ENCODE measurements at regions not wholly inside any gene's neighbourhood (a gene's known extent, or its start where the extent isn't known, plus 50 kb on each side); places are given as distances from the start of the nearest gene placed in this dataset.

- TF ChIP-seq, protein P1, sequence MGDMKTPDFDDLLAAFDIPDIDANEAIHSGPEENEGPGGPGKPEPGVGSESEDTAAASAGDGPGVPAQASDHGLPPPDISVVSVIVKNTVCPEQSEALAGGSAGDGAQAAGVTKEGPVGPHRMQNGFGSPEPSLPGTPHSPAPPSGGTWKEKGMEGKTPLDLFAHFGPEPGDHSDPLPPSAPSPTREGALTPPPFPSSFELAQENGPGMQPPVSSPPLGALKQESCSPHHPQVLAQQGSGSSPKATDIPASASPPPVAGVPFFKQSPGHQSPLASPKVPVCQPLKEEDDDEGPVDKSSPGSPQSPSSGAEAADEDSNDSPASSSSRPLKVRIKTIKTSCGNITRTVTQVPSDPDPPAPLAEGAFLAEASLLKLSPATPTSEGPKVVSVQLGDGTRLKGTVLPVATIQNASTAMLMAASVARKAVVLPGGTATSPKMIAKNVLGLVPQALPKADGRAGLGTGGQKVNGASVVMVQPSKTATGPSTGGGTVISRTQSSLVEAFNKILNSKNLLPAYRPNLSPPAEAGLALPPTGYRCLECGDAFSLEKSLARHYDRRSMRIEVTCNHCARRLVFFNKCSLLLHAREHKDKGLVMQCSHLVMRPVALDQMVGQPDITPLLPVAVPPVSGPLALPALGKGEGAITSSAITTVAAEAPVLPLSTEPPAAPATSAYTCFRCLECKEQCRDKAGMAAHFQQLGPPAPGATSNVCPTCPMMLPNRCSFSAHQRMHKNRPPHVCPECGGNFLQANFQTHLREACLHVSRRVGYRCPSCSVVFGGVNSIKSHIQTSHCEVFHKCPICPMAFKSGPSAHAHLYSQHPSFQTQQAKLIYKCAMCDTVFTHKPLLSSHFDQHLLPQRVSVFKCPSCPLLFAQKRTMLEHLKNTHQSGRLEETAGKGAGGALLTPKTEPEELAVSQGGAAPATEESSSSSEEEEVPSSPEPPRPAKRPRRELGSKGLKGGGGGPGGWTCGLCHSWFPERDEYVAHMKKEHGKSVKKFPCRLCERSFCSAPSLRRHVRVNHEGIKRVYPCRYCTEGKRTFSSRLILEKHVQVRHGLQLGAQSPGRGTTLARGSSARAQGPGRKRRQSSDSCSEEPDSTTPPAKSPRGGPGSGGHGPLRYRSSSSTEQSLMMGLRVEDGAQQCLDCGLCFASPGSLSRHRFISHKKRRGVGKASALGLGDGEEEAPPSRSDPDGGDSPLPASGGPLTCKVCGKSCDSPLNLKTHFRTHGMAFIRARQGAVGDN (CRISPR knock-in tag; IDR thresholded peaks at IDR 0.05) = no peak
- TF ChIP-seq SRSF9 (IDR thresholded peaks at IDR 0.05; ENCODE audit: borderline replicate concordance, insufficient read depth, low read depth, low read length, poor library complexity, severe bottlenecking) = no peak
- TF ChIP-seq, protein P2, sequence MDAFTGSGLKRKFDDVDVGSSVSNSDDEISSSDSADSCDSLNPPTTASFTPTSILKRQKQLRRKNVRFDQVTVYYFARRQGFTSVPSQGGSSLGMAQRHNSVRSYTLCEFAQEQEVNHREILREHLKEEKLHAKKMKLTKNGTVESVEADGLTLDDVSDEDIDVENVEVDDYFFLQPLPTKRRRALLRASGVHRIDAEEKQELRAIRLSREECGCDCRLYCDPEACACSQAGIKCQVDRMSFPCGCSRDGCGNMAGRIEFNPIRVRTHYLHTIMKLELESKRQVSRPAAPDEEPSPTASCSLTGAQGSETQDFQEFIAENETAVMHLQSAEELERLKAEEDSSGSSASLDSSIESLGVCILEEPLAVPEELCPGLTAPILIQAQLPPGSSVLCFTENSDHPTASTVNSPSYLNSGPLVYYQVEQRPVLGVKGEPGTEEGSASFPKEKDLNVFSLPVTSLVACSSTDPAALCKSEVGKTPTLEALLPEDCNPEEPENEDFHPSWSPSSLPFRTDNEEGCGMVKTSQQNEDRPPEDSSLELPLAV (CRISPR knock-in tag; conservative IDR thresholded peaks at IDR 0.05; ENCODE audit: low read depth) = no peak
- TF ChIP-seq KDM4B (CRISPR knock-in tag; IDR thresholded peaks at IDR 0.05) = no peak
- TF ChIP-seq BATF2 (CRISPR knock-in tag; IDR thresholded peaks at IDR 0.05) = no peak
- TF ChIP-seq FOXK2 (IDR thresholded peaks at IDR 0.05) = no peak
- no peak for TF ChIP-seq STAG1 (CRISPR knock-in tag; IDR thresholded peaks at IDR 0.05)
- TF ChIP-seq ZNF496 (CRISPR knock-in tag; IDR thresholded peaks at IDR 0.05; ENCODE audit: insufficient replicate concordance) = no peak
- no peak for TF ChIP-seq FIP1L1 (IDR thresholded peaks at IDR 0.05; ENCODE audit: borderline replicate concordance, insufficient read depth, low read depth, low read length)
- no peak for TF ChIP-seq ZFX (CRISPR knock-in tag; IDR thresholded peaks at IDR 0.05; ENCODE audit: low read depth)
- TF ChIP-seq ZNF3 (CRISPR knock-in tag; IDR thresholded peaks at IDR 0.05) = no peak
Measured at GRCh38 chr14:98510392-98510791, 761.6 kb downstream of the BCL11B start (continued).

Measured in HepG2 (cell line).